ENCODE measurements at regions not wholly inside any gene's neighbourhood (a gene's known extent, or its start where the extent isn't known, plus 50 kb on each side); places are given as distances from the start of the nearest gene placed in this dataset.

- TF ChIP-seq CTCF (IDR thresholded peaks at IDR 0.05) (no peak), POLR2A (IDR thresholded peaks at IDR 0.05) (no peak)
Observed at GRCh38 chr7:15995027-15995426, 308.5 kb upstream of the MEOX2 start.
